WI38 (cell line): ENCODE measurements at regions not wholly inside any gene's neighbourhood (a gene's known extent, or its start where the extent isn't known, plus 50 kb on each side); places are given as distances from the start of the nearest gene placed in this dataset.

Experiments
- H3K4me3 ChIP-seq: 2 replicates; pipeline ENCODE4 v1.5.1; 2011; ENCODE audit warnings: low read depth, mild to moderate bottlenecking, control low read depth, low read length
- TF ChIP-seq, protein P1 (sequence below): IDR thresholded peaks from 2 replicates; pipeline ENCODE4 v1.5.1; 2012; ENCODE audit warnings: low read depth, mild to moderate bottlenecking, control low read depth, low read length

GRCh38 chr14:54172562-54172961 lies 215.9 kb upstream of the BMP4 start:
- TF ChIP-seq, protein P1, sequence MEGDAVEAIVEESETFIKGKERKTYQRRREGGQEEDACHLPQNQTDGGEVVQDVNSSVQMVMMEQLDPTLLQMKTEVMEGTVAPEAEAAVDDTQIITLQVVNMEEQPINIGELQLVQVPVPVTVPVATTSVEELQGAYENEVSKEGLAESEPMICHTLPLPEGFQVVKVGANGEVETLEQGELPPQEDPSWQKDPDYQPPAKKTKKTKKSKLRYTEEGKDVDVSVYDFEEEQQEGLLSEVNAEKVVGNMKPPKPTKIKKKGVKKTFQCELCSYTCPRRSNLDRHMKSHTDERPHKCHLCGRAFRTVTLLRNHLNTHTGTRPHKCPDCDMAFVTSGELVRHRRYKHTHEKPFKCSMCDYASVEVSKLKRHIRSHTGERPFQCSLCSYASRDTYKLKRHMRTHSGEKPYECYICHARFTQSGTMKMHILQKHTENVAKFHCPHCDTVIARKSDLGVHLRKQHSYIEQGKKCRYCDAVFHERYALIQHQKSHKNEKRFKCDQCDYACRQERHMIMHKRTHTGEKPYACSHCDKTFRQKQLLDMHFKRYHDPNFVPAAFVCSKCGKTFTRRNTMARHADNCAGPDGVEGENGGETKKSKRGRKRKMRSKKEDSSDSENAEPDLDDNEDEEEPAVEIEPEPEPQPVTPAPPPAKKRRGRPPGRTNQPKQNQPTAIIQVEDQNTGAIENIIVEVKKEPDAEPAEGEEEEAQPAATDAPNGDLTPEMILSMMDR, result no peak

GRCh38 chr14:54173802-54174201 lies 217.2 kb upstream of the BMP4 start:
- no peak overlapping the region for H3K4me3 ChIP-seq
- TF ChIP-seq, protein P1, result no peak

More at GRCh38 chr14:54172562-54172961, 215.9 kb upstream of the BMP4 start:
- no peak overlapping the region for H3K4me3 ChIP-seq

DNA sequence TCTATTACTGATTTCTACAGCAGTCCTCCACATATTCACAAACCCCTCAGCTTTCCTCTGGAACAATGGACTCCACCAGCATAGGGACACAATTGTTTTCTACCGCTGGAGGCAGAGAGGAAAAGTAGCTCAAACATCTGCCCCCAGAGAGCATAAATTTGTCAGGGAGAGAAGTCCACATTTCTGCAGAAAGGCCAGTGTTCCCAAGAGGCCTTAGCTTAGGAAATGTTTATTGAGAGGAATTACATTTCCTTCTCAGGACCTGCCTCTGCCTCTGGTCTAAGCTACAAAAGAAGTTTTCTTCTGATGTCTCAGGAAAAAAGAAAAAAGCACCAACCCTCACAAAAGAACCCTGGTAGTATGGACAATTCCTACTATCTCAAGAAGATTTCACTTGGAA lies 217.8 kb upstream of the BMP4 start:
- TF ChIP-seq, protein P1, result no peak
- H3K4me3 ChIP-seq, result no peak overlapping the region

- H3K4me3 ChIP-seq, result no peak overlapping the region
- TF ChIP-seq, protein P1, result peak; percentile 58; the same call in 1 of the 2 replicates
Observed at GRCh38 chr14:54175298-54175942, 218.8 kb upstream of the BMP4 start.

GRCh38 chr14:54177019-54177418 lies 219.8 kb upstream of the CDKN3 start:
- TF ChIP-seq, protein P1, result no peak
- H3K4me3 ChIP-seq, result no peak overlapping the region

DNA sequence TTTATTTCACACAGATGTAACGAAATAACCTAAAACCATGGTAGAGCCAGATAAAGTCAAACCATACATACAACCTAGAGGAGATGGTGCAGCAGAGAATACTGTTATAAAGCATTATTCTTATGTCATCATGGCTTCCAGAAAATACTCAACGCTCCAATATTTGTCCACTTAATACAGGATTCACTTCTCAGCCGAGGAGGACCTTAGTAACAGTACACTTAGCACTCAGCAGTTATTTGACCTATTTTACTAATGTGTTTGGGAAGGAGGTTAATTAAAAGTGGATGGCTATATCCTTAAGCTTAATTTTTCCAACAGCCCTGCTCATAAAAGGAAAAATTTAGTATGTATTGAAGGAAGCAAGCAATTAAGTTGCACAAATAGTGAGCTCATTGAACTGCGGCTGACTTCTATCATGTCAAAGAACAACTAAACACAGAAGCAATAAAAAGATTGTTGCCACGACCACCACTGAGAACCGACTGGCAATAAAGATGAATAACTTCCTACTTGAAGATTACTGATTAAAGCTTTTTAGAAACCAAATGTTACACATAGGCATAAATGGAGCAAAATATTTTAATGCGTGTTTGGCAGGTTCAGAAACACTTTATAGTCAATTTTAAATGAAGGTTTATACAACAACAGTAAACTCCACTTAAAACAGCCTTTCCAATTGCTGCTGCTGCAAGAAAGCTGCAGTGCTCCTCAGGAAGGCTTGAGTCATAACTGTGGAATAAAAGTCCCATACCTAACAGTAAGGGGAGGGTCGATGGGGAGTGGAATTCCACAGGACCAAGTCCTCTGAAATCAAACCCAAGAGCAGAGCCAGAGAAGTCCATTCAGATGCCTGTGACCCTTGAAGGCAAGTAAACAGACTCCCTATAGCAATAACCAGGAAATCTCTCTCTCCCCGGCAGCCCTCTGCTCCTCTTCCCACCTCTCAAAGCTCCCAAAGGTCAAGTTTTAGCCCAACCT lies 218.9 kb upstream of the CDKN3 start:
- TF ChIP-seq, protein P1, result no peak

GRCh38 chr14:54182419-54183045 lies 214.3 kb upstream of the CDKN3 start:
- TF ChIP-seq, protein P1, result no peak

More for the DNA sequence above, 218.9 kb upstream of the CDKN3 start:
- no peak overlapping the region for H3K4me3 ChIP-seq

More at GRCh38 chr14:54182419-54183045, 214.3 kb upstream of the CDKN3 start:
- H3K4me3 ChIP-seq, result no peak overlapping the region
